GM21526 (cell line): ENCODE measurements at regions not wholly inside any gene's neighbourhood (a gene's known extent, or its start where the extent isn't known, plus 50 kb on each side); places are given as distances from the start of the nearest gene placed in this dataset.

Experiments
- ATAC-seq: cut with Tn5 transposase; IDR thresholded peaks from one replicate; pipeline ENCODE4 v1.9.1; 2021; ENCODE audit warnings: moderate library complexity; ENCODE audit not compliant: unreplicated experiment, low FRiP score

- ATAC-seq, result no peak
Observed at GRCh38 chr9:29798599-29798998, 2225.3 kb upstream of the C9orf72 start.

- ATAC-seq, result no peak
Observed at GRCh38 chr9:29799227-29799626, 2225.9 kb upstream of the C9orf72 start.

GRCh38 chr9:29800821-29801220 is 2227.5 kb upstream of the C9orf72 start:
- no peak for ATAC-seq

- ATAC-seq, result no peak
Observed at GRCh38 chr9:29802454-29802853, 2229.2 kb upstream of the C9orf72 start.

GRCh38 chr9:29806937-29807618 is 2233.8 kb upstream of the C9orf72 start:
- no peak for ATAC-seq

GRCh38 chr9:29816954-29817703 is 2243.8 kb upstream of the C9orf72 start:
- no peak for ATAC-seq

GRCh38 chr9:29822458-29822857 is 2249.2 kb upstream of the C9orf72 start:
- ATAC-seq, result no peak

GRCh38 chr9:29826421-29826820 is 2253.1 kb upstream of the C9orf72 start:
- ATAC-seq, result no peak

- no peak for ATAC-seq
Observed at GRCh38 chr9:29830821-29831220, 2257.5 kb upstream of the C9orf72 start.

GRCh38 chr9:29838491-29839020 is 2265.3 kb upstream of the C9orf72 start:
- no peak for ATAC-seq

- ATAC-seq, result no peak
Observed at GRCh38 chr9:29844251-29844650, 2271.0 kb upstream of the C9orf72 start.

- ATAC-seq, result no peak
Observed at GRCh38 chr9:29850664-29851063, 2277.4 kb upstream of the C9orf72 start.

- no peak for ATAC-seq
Observed at GRCh38 chr9:29861803-29862202, 2288.5 kb upstream of the C9orf72 start.

GRCh38 chr9:29865764-29866313 is 2292.6 kb upstream of the C9orf72 start:
- no peak for ATAC-seq

GRCh38 chr9:29866556-29866955 is 2293.3 kb upstream of the C9orf72 start:
- no peak for ATAC-seq

- ATAC-seq, result no peak
Observed at GRCh38 chr9:29873579-29873978, 2300.3 kb upstream of the C9orf72 start.

GRCh38 chr9:29875547-29875946 is 2302.3 kb upstream of the C9orf72 start:
- no peak for ATAC-seq

- ATAC-seq, result no peak
Observed at GRCh38 chr9:29882767-29883166, 2309.5 kb upstream of the C9orf72 start.

GRCh38 chr9:29906065-29906464 is 2332.8 kb upstream of the C9orf72 start:
- ATAC-seq, result no peak

- ATAC-seq, result no peak
Observed at GRCh38 chr9:29928072-29928471, 2354.8 kb upstream of the C9orf72 start.

- ATAC-seq, result no peak
Observed at GRCh38 chr9:29939559-29939958, 2366.3 kb upstream of the C9orf72 start.

GRCh38 chr9:29945012-29945411 is 2371.7 kb upstream of the C9orf72 start:
- ATAC-seq, result no peak
